Heart left ventricle (tissue), 16 donors: ENCODE measurements at regions not wholly inside any gene's neighbourhood (a gene's known extent, or its start where the extent isn't known, plus 50 kb on each side); places are given as distances from the start of the nearest gene placed in this dataset.
"Not testable (repeated sequence)": the region's sequence is repeated elsewhere in the genome, so short reads cannot be mapped to it uniquely, and the experiment has no call there.

Experiments used
- ATAC-seq, 4 donors: fragments of 200-7000 bp; cut with Tn5 transposase; one replicate each; pipeline ENCODE4 v1.9.1; 2020 to 2022; ENCODE audit warnings: moderate library complexity in 4 of 4, mild to moderate bottlenecking in 3 of 4, moderate number of reproducible peaks in 1 of 4
- DNase-seq, 5 donors: peaks; one replicate each; pipeline ENCODE4 v3.0.0-alpha.2; 2020
- H3K27ac ChIP-seq, 12 donors: fragments of 200-600 bp; sonication (generic) in 4 of 12; one replicate each; pipeline versions ENCODE4 v1.5.0 to v1.8.0; 2016 to 2022; ENCODE audit warnings: mild to moderate bottlenecking in 2 of 12
- H3K27me3 ChIP-seq, 9 donors: fragments of 200-600 bp; sonication (generic) in 2 of 9; one replicate each; pipeline versions ENCODE4 v1.5.1 to v1.8.0; 2016 to 2022; ENCODE audit warnings: mild to moderate bottlenecking in 3 of 9
- H3K36me3 ChIP-seq, 9 donors: fragments of 200-600 bp; sonication (generic) in 2 of 9; one replicate each; pipeline versions ENCODE4 v1.5.0 to v1.8.0; 2018 to 2022; ENCODE audit warnings: mild to moderate bottlenecking in 2 of 9
- H3K4me1 ChIP-seq, 12 donors: fragments of 200-600 bp; sonication (generic) in 4 of 12; one replicate each; pipeline versions ENCODE4 v1.5.0 to v1.8.0; 2016 to 2022; ENCODE audit warnings: mild to moderate bottlenecking in 3 of 12
- H3K4me3 ChIP-seq, 12 donors: fragments of 200-600 bp; sonication (generic) in 4 of 12; one replicate each; pipeline versions ENCODE4 v1.5.0 to v1.8.0; 2017 to 2022; ENCODE audit warnings: mild to moderate bottlenecking in 9 of 12, moderate library complexity in 4 of 12
- H3K9me3 ChIP-seq, 12 donors: fragments of 200-600 bp; sonication (generic) in 4 of 12; one replicate each; pipeline versions ENCODE4 v1.5.0 to v1.8.0; 2016 to 2022; ENCODE audit warnings: mild to moderate bottlenecking in 1 of 12
- POLR2A ChIP-seq, 2 donors: fragments of 450-650 bp; IDR thresholded peaks; one replicate each; pipeline ENCODE4 v1.6.1; 2017; ENCODE audit warnings: antibody characterized with exemption in 2 of 2, mild to moderate bottlenecking in 2 of 2, moderate library complexity in 2 of 2
- WGBS, 4 donors: extraction: QIAGEN DNeasy Blood & Tissue Kit in 2 of 4; methylation state at CpG; one replicate each; pipeline versions ENCODE4 v1.1.5 to v1.1.7; 2013 to 2018; 5-methylcytosine and 5-hydroxymethylcytosine counted together
- intact Hi-C, 10 donors: fragments of 100-400 bp; cut with DNase I; formaldehyde crosslinking; loops; one replicate each; pipeline versions ENCODE4 v1.11.1 to v1.14.2; 2022
- TF ChIP-seq, protein P1 (sequence below), 12 donors: fragments of 200-600 bp; sonication (generic) in 4 of 12; IDR thresholded peaks; one replicate each; pipeline versions ENCODE4 v1.5.0 to v1.8.0; 2018 to 2022; ENCODE audit warnings: antibody characterized with exemption in 12 of 12, mild to moderate bottlenecking in 5 of 12
- donor health status: ischemic (EF 13 %, LVEDD 7.1; RV severe dilation, severe dysfunction).
- donor health status: healthy with polysubstance abuse.
- donor health status: DM: no; HTN: yes; CAD: no.
- donor health status: DM: no; HTN: no; CAD: no.
- donor health status: ischemic (EF 25% LVEDD 6.9; RV normal size, moderate dysfunction).
- donor health status: ischemic (EF 25% LVEDD 5.7; RV mildly dilated, moderate dysfunction).
- donor health status: healthy.
- donor health status: DM: yes; HTN: yes; CAD: no.
- donor health status: ischemic (EF 35%, LVEDD 5.7; RV mildly dilated, moderate dysfunction).
- donor health status: nonischemic (EF 11% LVEDD 7.7; RV severe dilation, severe dysfunction).
- donor health status: DM: yes; HTN: yes; CAD: no.
- donor health status: PGD.
- donor health status: ischemic (EF 29% LVEDD 5.4; RV normal size, mild dysfunction).
- donor health status: nonischemic (EF 23%, LVEDD 6.1; RV moderate dilation, normal function).

DNA sequence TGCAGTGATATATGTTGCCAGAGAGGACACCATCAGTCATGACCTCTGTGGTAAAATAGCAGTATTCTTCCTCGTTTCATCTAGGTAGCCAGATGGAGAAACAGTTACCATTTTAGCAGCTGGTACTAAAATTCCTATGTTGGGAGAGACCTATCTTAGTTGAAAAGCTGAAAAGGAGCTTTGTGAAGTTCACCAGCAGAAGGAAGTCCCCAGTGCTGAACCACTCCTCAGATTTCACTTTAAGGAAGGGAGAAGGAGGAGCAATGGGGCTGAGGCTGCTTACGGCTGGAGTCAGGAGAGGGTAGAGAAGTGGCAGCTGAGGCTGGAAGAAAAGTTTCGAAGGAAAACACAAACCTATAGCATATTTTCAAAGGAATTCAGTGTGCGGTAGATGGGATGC lies 103.7 kb downstream of the ATXN3L start:
- DNase-seq, result no peak
- H3K4me1 ChIP-seq, result peaks cover 0 to 31% (median 3%) of the 10 kb centered on the region in 12 donors
- H3K4me3 ChIP-seq, result no peak overlapping the region
- TF ChIP-seq, protein P1, sequence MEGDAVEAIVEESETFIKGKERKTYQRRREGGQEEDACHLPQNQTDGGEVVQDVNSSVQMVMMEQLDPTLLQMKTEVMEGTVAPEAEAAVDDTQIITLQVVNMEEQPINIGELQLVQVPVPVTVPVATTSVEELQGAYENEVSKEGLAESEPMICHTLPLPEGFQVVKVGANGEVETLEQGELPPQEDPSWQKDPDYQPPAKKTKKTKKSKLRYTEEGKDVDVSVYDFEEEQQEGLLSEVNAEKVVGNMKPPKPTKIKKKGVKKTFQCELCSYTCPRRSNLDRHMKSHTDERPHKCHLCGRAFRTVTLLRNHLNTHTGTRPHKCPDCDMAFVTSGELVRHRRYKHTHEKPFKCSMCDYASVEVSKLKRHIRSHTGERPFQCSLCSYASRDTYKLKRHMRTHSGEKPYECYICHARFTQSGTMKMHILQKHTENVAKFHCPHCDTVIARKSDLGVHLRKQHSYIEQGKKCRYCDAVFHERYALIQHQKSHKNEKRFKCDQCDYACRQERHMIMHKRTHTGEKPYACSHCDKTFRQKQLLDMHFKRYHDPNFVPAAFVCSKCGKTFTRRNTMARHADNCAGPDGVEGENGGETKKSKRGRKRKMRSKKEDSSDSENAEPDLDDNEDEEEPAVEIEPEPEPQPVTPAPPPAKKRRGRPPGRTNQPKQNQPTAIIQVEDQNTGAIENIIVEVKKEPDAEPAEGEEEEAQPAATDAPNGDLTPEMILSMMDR (IDR thresholded peaks at IDR 0.05), result no peak
- TF ChIP-seq POLR2A (IDR thresholded peaks at IDR 0.05), result no peak
- ATAC-seq, result peak in 1 of 4 donors; percentile 36
- H3K27ac ChIP-seq, result peak overlapping the region in 6 of 12 donors; percentile 13 to 46 (median 19)
- intact Hi-C loops, result loop anchor here in 1 of 10 donors (10.0 kb wide), 1 partner anchor 51 kb away; no protein-coding TSS in a partner anchor
- 63 to 79% (median 68%) methylated on average over 4 of the region's 4 CpGs for WGBS, 4 donors
- no peaks in the 10 kb centered on the region for H3K9me3 ChIP-seq
- no peaks in the 10 kb centered on the region for H3K36me3 ChIP-seq
- H3K27me3 ChIP-seq, result no peaks in the 10 kb centered on the region

DNA sequence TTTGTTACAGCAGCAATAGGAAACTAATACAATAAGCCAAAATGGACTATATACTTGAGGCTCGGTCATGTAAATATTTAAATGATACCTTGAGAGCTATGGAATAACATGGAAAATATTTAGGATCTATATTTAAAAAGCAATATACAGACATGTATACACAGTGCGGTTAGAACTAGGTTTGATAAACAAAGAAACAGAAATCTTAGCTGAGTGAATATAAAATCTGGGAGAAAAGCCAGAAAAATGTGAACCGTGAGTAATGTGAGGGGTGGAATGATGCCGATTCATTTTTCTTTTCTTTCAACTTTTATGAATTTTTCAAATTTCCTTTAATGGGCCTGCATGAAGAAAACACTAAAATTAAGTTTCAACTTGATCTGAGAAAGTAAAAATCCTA lies 104.1 kb downstream of the ATXN3L start:
- intact Hi-C loops, result loop anchor here in 1 of 10 donors (10.0 kb wide), 1 partner anchor 51 kb away; no protein-coding TSS in a partner anchor
- peak overlapping the region in 4 of 12 donors; percentile 13 to 30 (median 18) for H3K27ac ChIP-seq
- H3K36me3 ChIP-seq, result no peaks in the 10 kb centered on the region
- ATAC-seq, result no peak
- WGBS, 4 donors, result 75 to 85% (median 82%) methylated on average over 4 of the region's 4 CpGs
- DNase-seq, result no peak
- H3K9me3 ChIP-seq, result peaks cover 0 to 1% (median 0%) of the 10 kb centered on the region in 12 donors
- H3K27me3 ChIP-seq, result no peaks in the 10 kb centered on the region
- TF ChIP-seq, protein P1 (IDR thresholded peaks at IDR 0.05), result no peak
- TF ChIP-seq POLR2A (IDR thresholded peaks at IDR 0.05), result no peak
- H3K4me1 ChIP-seq, result peaks cover 0 to 27% (median 3%) of the 10 kb centered on the region in 12 donors
- no peak overlapping the region for H3K4me3 ChIP-seq

DNA sequence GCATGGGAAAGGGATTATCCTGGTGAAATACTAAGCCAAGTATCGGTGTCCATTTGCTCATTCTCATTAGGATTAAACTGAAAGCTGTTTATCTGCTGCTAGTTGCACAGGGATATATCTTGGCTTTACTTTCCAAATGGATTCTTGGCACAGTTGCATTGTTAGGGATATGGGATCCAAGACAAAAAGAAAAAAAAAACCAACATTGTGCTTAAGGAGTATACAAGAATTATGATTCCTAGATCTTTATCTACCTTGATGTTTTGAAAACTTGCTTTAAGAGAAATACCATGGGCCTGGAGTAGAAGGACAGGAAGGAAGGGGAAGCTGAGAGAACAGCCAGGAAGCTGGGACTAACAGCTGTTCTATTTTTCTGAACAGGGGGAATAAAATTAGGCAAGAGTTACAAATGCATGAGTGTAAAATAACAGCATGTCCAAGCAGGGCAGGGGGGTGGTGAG lies 107.6 kb downstream of the ATXN3L start:
- peak; percentile 26 to 77 (median 62) for ATAC-seq
- H3K9me3 ChIP-seq, result peaks cover 0 to 8% (median 0%) of the 10 kb centered on the region in 12 donors
- DNase-seq, result no peak
- H3K36me3 ChIP-seq, result no peaks in the 10 kb centered on the region
- no peak overlapping the region for H3K4me3 ChIP-seq
- WGBS, 4 donors, result 26 to 56% (median 47%) methylated on average over 1 of the region's 1 CpG
- H3K27me3 ChIP-seq, result no peaks in the 10 kb centered on the region
- peak overlapping the region in 10 of 12 donors; percentile 0 to 57 (median 34) for H3K27ac ChIP-seq
- H3K4me1 ChIP-seq, result peaks cover 0 to 26% (median 3%) of the 10 kb centered on the region in 12 donors
- intact Hi-C loops, result loop anchor here in 1 of 10 donors (5.0 to 10.0 kb wide), 2 partner anchors 47 to 175 kb away; no protein-coding TSS in a partner anchor
- TF ChIP-seq POLR2A (IDR thresholded peaks at IDR 0.05), result no peak
- TF ChIP-seq, protein P1 (IDR thresholded peaks at IDR 0.05), result no peak

DNA sequence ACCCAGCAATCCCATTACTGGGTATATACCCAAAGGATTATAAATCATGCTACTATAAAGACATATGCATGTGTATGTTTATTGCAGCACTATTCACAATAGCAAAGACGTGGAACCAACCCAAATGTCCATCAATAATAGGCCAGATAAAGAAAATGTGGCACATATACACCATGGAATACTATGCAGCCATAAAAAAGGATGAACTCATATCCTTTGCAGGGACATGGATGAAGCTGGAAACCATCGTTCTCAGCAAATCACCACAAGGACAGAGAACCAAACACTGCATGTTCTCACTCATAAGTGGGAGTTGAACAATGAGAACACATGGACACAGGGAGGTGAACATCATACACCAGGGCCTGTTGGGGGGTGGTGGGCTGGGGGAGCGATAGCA lies 109.7 kb downstream of the ATXN3L start:
- intact Hi-C loops, result loop anchor here in 1 of 10 donors (5.0 to 10.0 kb wide), 2 partner anchors 45 to 173 kb away; no protein-coding TSS in a partner anchor
- 52 to 95% (median 88%) methylated on average over 2 to 3 of the region's 3 CpGs for WGBS, 4 donors
- H3K36me3 ChIP-seq, result not testable (repeated sequence)

DNA sequence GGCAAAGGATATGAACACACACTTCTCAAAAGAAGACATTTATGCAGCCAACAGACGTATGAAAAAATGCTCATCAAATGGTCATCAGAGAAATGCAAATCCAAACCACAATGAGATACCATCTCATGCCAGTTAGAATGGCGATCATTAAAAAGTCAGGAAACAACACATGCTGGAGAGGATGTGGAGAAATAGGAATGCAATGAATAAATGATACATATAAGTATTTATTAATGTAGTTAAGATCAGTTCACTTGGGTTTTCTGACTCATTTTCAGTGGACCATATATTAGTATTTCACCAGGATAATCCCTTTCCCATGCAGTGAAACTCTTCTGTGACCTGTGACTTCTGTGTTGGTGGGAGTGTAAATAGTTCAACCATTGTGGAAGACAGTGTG lies 110.1 kb downstream of the ATXN3L start:
- intact Hi-C loops, result loop anchor here in 2 of 10 donors (5.0 to 10.0 kb wide), 3 partner anchors 45 to 172 kb away; no protein-coding TSS in a partner anchor
- DNase-seq, result not testable (repeated sequence)

More for the DNA sequence above, 109.7 kb downstream of the ATXN3L start:
- DNase-seq, H3K9me3 ChIP-seq, H3K4me3 ChIP-seq, H3K27ac ChIP-seq, ATAC-seq, H3K27me3 ChIP-seq: not testable (repeated sequence)
- peaks cover 0 to 21% (median 3%) of the 10 kb centered on the region in 12 donors for H3K4me1 ChIP-seq

More for the DNA sequence above, 110.1 kb downstream of the ATXN3L start:
- not testable (repeated sequence) for H3K36me3 ChIP-seq, H3K9me3 ChIP-seq, H3K27me3 ChIP-seq, H3K4me3 ChIP-seq, H3K27ac ChIP-seq, ATAC-seq
- 88 to 94% (median 92%) methylated on average over 2 of the region's 2 CpGs for WGBS, 4 donors
- H3K4me1 ChIP-seq, result peaks cover 0 to 21% (median 3%) of the 10 kb centered on the region in 12 donors
